Loucy (cell line): ENCODE measurements at regions not wholly inside any gene's neighbourhood (a gene's known extent, or its start where the extent isn't known, plus 50 kb on each side); places are given as distances from the start of the nearest gene placed in this dataset.

Source experiments
- CTCF ChIP-seq: fragments of 200-600 bp; sonication (generic); conservative IDR thresholded peaks from 2 replicates; pipeline ENCODE4 v1.5.1; 2014; ENCODE audit warnings: mild to moderate bottlenecking, antibody characterized with exemption, low read length
- EZH2phosphoT487 ChIP-seq: fragments of 200-600 bp; IDR thresholded peaks from 2 replicates; pipeline ENCODE4 v1.6.1; 2018; ENCODE audit warnings: antibody characterized with exemption, mild to moderate bottlenecking, moderate library complexity, borderline replicate concordance

- TF ChIP-seq CTCF (no peak), EZH2phosphoT487 (no peak)
Measured at GRCh38 chr7:124457841-124458240, 307.8 kb downstream of the GPR37 start.
